22Rv1 (cell line): ENCODE measurements at regions not wholly inside any gene's neighbourhood (a gene's known extent, or its start where the extent isn't known, plus 50 kb on each side); places are given as distances from the start of the nearest gene placed in this dataset.

Source experiments
- ZFX ChIP-seq: fragments of 450-650 bp; IDR thresholded peaks from 2 replicates; pipeline ENCODE4 v1.6.1; 2017; ENCODE audit warnings: antibody characterized with exemption, borderline replicate concordance
- TF ChIP-seq, protein P1 (sequence below): fragments of 450-650 bp; IDR thresholded peaks from 2 replicates; pipeline ENCODE4 v1.5.1; 2017; ENCODE audit warnings: mild to moderate bottlenecking

DNA sequence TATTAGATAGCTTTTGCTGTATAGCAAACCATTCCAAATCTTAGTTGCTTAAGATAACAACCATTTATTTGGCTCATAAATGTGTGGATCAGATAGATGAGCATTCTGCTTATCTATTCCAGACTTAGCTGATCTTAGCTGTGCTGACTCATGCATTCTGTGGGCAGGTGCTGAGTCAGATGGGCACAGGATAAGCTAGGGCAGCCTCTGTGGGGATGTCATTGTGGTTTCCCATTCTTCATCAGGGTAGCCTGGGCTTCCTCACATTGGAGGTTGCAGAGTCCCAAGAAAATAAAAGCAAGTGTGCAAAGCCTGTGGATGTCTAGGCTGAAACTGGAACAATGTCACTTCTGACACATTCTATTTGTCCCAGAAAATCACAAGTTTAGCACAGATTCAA, 917.0 kb downstream of the TYW1 start:
- TF ChIP-seq, protein P1, sequence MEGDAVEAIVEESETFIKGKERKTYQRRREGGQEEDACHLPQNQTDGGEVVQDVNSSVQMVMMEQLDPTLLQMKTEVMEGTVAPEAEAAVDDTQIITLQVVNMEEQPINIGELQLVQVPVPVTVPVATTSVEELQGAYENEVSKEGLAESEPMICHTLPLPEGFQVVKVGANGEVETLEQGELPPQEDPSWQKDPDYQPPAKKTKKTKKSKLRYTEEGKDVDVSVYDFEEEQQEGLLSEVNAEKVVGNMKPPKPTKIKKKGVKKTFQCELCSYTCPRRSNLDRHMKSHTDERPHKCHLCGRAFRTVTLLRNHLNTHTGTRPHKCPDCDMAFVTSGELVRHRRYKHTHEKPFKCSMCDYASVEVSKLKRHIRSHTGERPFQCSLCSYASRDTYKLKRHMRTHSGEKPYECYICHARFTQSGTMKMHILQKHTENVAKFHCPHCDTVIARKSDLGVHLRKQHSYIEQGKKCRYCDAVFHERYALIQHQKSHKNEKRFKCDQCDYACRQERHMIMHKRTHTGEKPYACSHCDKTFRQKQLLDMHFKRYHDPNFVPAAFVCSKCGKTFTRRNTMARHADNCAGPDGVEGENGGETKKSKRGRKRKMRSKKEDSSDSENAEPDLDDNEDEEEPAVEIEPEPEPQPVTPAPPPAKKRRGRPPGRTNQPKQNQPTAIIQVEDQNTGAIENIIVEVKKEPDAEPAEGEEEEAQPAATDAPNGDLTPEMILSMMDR = no peak
- no peak for TF ChIP-seq ZFX
